Fibroblast of lung (primary cell): ENCODE measurements at regions not wholly inside any gene's neighbourhood (a gene's known extent, or its start where the extent isn't known, plus 50 kb on each side); places are given as distances from the start of the nearest gene placed in this dataset.
"Not testable (repeated sequence)": the region's sequence is repeated elsewhere in the genome, so short reads cannot be mapped to it uniquely, and the experiment has no call there.

ENCODE experiments used
- DNase-seq, 2 donors: peaks; one replicate each; pipeline versions ENCODE4 v3.0.0 to v3.0.0-alpha.2; 2010; ENCODE audit warnings: low read depth in 2 of 2
- H2AFZ ChIP-seq: 2 replicates; pipeline ENCODE4 v1.5.1; 2012; ENCODE audit warnings: low read length, control low read depth, inconsistent platforms
- H3K27ac ChIP-seq: 2 replicates; pipeline ENCODE4 v1.5.1; 2011; ENCODE audit warnings: low read length, control low read depth; ENCODE audit not compliant: insufficient read depth
- H3K27me3 ChIP-seq: 2 replicates; pipeline ENCODE4 v1.5.1; 2011; ENCODE audit warnings: mild to moderate bottlenecking, low read length; ENCODE audit not compliant: control insufficient read depth, insufficient read depth
- H3K36me3 ChIP-seq: 2 replicates; pipeline ENCODE4 v1.5.1; 2011; ENCODE audit warnings: low read length; ENCODE audit not compliant: control insufficient read depth, insufficient read depth
- H3K4me1 ChIP-seq: 2 replicates; pipeline ENCODE4 v1.5.1; 2011; ENCODE audit warnings: low read length; ENCODE audit not compliant: control insufficient read depth, insufficient read depth; ENCODE audit errors: extremely low read depth
- H3K4me2 ChIP-seq: 2 replicates; pipeline ENCODE4 v1.5.1; 2011; ENCODE audit warnings: low read length, control low read depth; ENCODE audit not compliant: insufficient read depth; ENCODE audit errors: extremely low read depth
- H3K4me3 ChIP-seq, 4 experiments: fragments of 200-600 bp in 1 of 4; sonication (generic) in 1 of 4; replicated peaks in 1 of 4; 2 replicates each; pipeline ENCODE4 v1.5.1; 2011 to 2016; ENCODE audit warnings: low read length in 4 of 4, low read depth in 3 of 4, mild to moderate bottlenecking in 3 of 4, control low read depth in 2 of 4, inconsistent platforms in 1 of 4, mixed read lengths in 1 of 4; ENCODE audit not compliant: insufficient read depth in 1 of 4; ENCODE audit errors: control extremely low read depth in 1 of 4
- H3K79me2 ChIP-seq: 2 replicates; pipeline ENCODE4 v1.5.1; 2012; ENCODE audit warnings: mild to moderate bottlenecking, low read length, inconsistent platforms; ENCODE audit not compliant: control insufficient read depth, insufficient read depth
- H3K9ac ChIP-seq: 2 replicates; pipeline ENCODE4 v1.5.1; 2011; ENCODE audit warnings: mild to moderate bottlenecking, low read length, control low read depth; ENCODE audit not compliant: insufficient read depth
- H3K9me3 ChIP-seq: 2 replicates; pipeline ENCODE4 v1.5.1; 2012; ENCODE audit warnings: low read depth, low read length; ENCODE audit not compliant: control insufficient read depth, insufficient read depth
- H4K20me1 ChIP-seq: 2 replicates; pipeline ENCODE4 v1.5.1; 2011; ENCODE audit warnings: low read length; ENCODE audit not compliant: control insufficient read depth, insufficient read depth; ENCODE audit errors: extremely low read depth
- EZH2 ChIP-seq: IDR thresholded peaks from 2 replicates; pipeline ENCODE4 v1.5.1; 2012; ENCODE audit warnings: low read length, control low read depth, mild to moderate bottlenecking; ENCODE audit errors: missing control alignments
- TF ChIP-seq, protein P1 (sequence below), 2 donors: IDR thresholded peaks in 1 of 2; conservative IDR thresholded peaks in 1 of 2; 1 replicate in 1 of 2; 2 replicates in 1 of 2; pipeline ENCODE4 v1.5.1; 2011 to 2012; ENCODE audit warnings: low read length in 2 of 2, control low read depth in 1 of 2, inconsistent platforms in 1 of 2, low read depth in 1 of 2, mild to moderate bottlenecking in 1 of 2

DNA sequence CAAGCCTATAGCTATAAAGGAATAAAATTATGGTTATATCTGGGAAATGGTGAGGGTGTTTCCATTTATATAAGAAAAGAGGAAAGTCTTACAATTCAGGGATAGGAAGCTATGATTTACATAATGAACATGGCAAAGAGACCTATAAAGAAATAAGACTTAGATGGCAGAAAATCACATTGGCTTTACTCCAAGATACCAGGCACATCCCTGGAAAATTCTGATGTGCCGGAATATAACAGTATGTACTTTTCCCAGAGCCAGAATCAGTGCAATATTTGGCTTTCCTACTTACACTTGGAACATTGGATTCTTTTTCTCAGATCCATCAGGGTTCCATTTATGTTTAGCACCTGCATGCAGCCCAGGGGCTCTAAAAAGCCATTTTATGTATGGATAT is 357.8 kb downstream of the CETN3 start:
- DNase-seq: no peak
- Histone ChIP-seq H3K9ac (no peak overlapping the region), H2AFZ (no peak overlapping the region), H3K27me3 (no peaks in the 10 kb centered on the region), H3K27ac (no peak overlapping the region), H4K20me1 (no peaks in the 10 kb centered on the region), H3K4me1 (no peaks in the 10 kb centered on the region), H3K9me3 (no peaks in the 10 kb centered on the region), H3K4me2 (no peak overlapping the region), H3K4me3 (no peak overlapping the region), H3K79me2 (no peaks in the 10 kb centered on the region), H3K36me3 (no peaks in the 10 kb centered on the region)
- TF ChIP-seq, protein P1, sequence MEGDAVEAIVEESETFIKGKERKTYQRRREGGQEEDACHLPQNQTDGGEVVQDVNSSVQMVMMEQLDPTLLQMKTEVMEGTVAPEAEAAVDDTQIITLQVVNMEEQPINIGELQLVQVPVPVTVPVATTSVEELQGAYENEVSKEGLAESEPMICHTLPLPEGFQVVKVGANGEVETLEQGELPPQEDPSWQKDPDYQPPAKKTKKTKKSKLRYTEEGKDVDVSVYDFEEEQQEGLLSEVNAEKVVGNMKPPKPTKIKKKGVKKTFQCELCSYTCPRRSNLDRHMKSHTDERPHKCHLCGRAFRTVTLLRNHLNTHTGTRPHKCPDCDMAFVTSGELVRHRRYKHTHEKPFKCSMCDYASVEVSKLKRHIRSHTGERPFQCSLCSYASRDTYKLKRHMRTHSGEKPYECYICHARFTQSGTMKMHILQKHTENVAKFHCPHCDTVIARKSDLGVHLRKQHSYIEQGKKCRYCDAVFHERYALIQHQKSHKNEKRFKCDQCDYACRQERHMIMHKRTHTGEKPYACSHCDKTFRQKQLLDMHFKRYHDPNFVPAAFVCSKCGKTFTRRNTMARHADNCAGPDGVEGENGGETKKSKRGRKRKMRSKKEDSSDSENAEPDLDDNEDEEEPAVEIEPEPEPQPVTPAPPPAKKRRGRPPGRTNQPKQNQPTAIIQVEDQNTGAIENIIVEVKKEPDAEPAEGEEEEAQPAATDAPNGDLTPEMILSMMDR (conservative IDR thresholded peaks at IDR 0.05 in 1 of 2, IDR thresholded peaks at IDR 0.05 in 1 of 2; ENCODE audit: low read depth in 1 of 2, low read length in 2 of 2): no peak
- TF ChIP-seq EZH2: no peak

DNA sequence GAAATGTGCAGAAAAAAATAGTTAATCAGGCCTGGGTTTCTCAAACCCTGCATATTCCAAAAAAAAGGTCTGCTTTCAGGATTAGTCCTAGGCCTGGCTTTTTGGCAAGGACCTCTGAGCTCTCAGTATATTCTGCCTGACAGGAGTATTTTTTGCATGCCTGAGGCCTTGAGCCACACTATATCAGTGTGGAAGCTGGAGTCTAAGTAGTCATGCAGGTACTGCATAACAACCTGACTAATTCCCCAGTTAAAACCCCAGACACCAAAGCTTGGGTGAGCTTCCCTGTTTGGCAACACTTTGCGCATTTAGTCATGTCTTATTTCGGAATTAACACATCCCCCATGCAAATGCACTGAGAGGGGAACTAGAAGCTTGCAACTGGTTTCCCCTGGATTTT is 359.5 kb downstream of the CETN3 start:
- Histone ChIP-seq H3K9me3 (no peaks in the 10 kb centered on the region), H2AFZ (no peak overlapping the region)

DNA sequence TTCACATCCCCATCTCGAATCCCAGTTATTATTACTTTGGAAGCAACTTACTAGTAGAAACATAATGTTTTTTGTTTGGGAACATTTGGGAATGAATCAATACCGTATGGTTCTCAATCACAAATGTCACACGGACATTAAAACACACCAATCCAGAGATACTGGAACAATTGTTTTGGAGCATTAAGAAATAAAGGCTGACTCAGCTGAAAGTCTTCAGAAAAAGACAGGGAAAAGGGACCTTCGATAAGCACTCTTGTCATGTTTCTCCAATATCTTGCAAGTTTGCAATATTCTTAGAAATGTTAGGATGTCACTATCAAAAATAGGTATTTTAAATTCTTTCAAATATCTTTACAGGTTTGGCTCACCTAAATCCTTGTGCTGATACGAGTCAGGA is 362.4 kb downstream of the CETN3 start:
- no peak overlapping the region for H3K4me2 ChIP-seq
- no peak overlapping the region for H2AFZ ChIP-seq
- no peak overlapping the region for H3K4me3 ChIP-seq
- no peak for DNase-seq
- H3K4me1 ChIP-seq: no peaks in the 10 kb centered on the region
- no peak overlapping the region for H3K9ac ChIP-seq
- H3K27ac ChIP-seq: no peak overlapping the region
- no peaks in the 10 kb centered on the region for H3K27me3 ChIP-seq
- H3K9me3 ChIP-seq: no peaks in the 10 kb centered on the region
- no peak for TF ChIP-seq EZH2
- TF ChIP-seq, protein P1 (conservative IDR thresholded peaks at IDR 0.05 in 1 of 2, IDR thresholded peaks at IDR 0.05 in 1 of 2; ENCODE audit: low read depth in 1 of 2, low read length in 2 of 2): no peak
- H4K20me1 ChIP-seq: no peaks in the 10 kb centered on the region
- H3K79me2 ChIP-seq: no peaks in the 10 kb centered on the region
- H3K36me3 ChIP-seq: no peaks in the 10 kb centered on the region

More for the DNA sequence above, 359.5 kb downstream of the CETN3 start:
- Histone ChIP-seq H3K36me3 (no peaks in the 10 kb centered on the region), H3K27me3 (no peaks in the 10 kb centered on the region), H3K9ac (no peak overlapping the region), H4K20me1 (no peaks in the 10 kb centered on the region), H3K27ac (no peak overlapping the region), H3K79me2 (no peaks in the 10 kb centered on the region), H3K4me3 (no peak overlapping the region), H3K4me2 (no peak overlapping the region), H3K4me1 (no peaks in the 10 kb centered on the region)
- DNase-seq: peak in 1 of 2 donors; percentile 19
- TF ChIP-seq, protein P1 (conservative IDR thresholded peaks at IDR 0.05 in 1 of 2, IDR thresholded peaks at IDR 0.05 in 1 of 2; ENCODE audit: low read depth in 1 of 2, low read length in 2 of 2): no peak
- TF ChIP-seq EZH2: no peak

DNA sequence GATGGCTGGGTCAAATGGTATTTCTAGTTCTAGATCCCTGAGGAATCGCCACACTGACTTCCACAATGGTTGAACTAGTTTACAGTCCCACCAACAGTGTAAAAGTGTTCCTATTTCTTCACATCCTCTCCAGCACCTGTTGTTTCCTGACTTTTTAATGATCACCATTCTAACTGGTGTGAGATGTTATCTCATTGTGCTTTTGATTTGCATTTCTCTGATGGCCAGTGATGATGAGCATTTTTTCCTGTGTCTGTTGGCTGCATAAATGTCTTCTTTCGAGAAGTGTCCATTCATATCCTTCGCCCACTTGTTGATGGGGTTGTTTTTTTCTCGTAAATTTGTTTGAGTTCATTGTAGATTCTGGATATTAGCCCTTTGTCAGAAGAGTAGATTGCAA is 369.5 kb downstream of the CETN3 start:
- H3K27ac ChIP-seq, H4K20me1 ChIP-seq, H3K36me3 ChIP-seq, H3K4me1 ChIP-seq, H3K4me2 ChIP-seq, H2AFZ ChIP-seq, DNase-seq, H3K27me3 ChIP-seq, H3K4me3 ChIP-seq, H3K9me3 ChIP-seq, H3K9ac ChIP-seq, H3K79me2 ChIP-seq: not testable (repeated sequence)
